Ovary (tissue), 7 donors: ENCODE measurements at regions not wholly inside any gene's neighbourhood (a gene's known extent, or its start where the extent isn't known, plus 50 kb on each side); places are given as distances from the start of the nearest gene placed in this dataset.

Experiments
- DNase-seq, 5 donors: peaks; one replicate each; pipeline ENCODE4 v3.0.0-alpha.2; 2019 to 2020
- H3K27ac ChIP-seq, 2 donors: fragments of 200-600 bp; one replicate each; pipeline versions ENCODE4 v1.5.1 to v1.8.0; 2019 to 2022
- H3K27me3 ChIP-seq: fragments of 200-600 bp; one replicate; pipeline ENCODE4 v1.8.0; 2022
- H3K36me3 ChIP-seq: fragments of 200-600 bp; sonication (generic); one replicate; pipeline ENCODE4 v1.5.1; 2019
- H3K4me1 ChIP-seq: one replicate; pipeline ENCODE4 v1.8.1; 2013; ENCODE audit warnings: mild to moderate bottlenecking, moderate library complexity; ENCODE audit not compliant: insufficient read depth
- H3K4me3 ChIP-seq: fragments of 200-600 bp; sonication (generic); one replicate; pipeline ENCODE4 v1.5.1; 2017
- H3K9me3 ChIP-seq, 2 donors: fragments of 200-600 bp in 1 of 2; sonication (generic) in 1 of 2; one replicate each; pipeline versions ENCODE4 v1.5.1 to v1.8.1; 2013 to 2019; ENCODE audit warnings: mild to moderate bottlenecking in 1 of 2, moderate library complexity in 1 of 2
- EP300 ChIP-seq: sonication (generic); formaldehyde crosslinking; IDR thresholded peaks from one replicate; pipeline ENCODE4 v1.6.1; 2017; ENCODE audit warnings: antibody characterized with exemption
- POLR2A ChIP-seq: fragments of 450-650 bp; IDR thresholded peaks from one replicate; pipeline ENCODE4 v1.6.1; 2017; ENCODE audit warnings: antibody characterized with exemption, mild to moderate bottlenecking, moderate library complexity
- WGBS, 3 donors: extraction: QIAGEN DNeasy Blood & Tissue Kit in 1 of 3; methylation state at CpG; one replicate each; pipeline versions ENCODE4 v1.1.5 to v1.1.7; 2013 to 2017; 5-methylcytosine and 5-hydroxymethylcytosine counted together
- intact Hi-C, 4 donors: fragments of 100-400 bp; cut with DNase I; formaldehyde crosslinking; loops; one replicate each; pipeline versions ENCODE4 v1.11.0 to v1.15.1; 2022 to 2023
- TF ChIP-seq, protein P1 (sequence below), 3 donors: fragments of 450-650 bp in 2 of 3; fragments of 200-600 bp in 1 of 3; IDR thresholded peaks; one replicate each; pipeline versions ENCODE4 v1.5.1 to v1.8.0; 2016 to 2022; ENCODE audit warnings: antibody characterized with exemption in 3 of 3, mild to moderate bottlenecking in 1 of 3
- donor health status: DM: no; HTN: no; CAD: no; lungs with moderate emphysema.
- donor health status: DM: no; HTN: no; CAD: no.
- donor health status: Bipolar disorder and iron deficiency.
- donor health status: DM: no; HTN: no; CAD: no.
- donor health status: DM: yes; HTN: yes; CAD: no.

GRCh38 chr2:184504252-184504651 lies 94.1 kb upstream of the ZNF804A start:
- intact Hi-C loops, result no loop called here

DNA sequence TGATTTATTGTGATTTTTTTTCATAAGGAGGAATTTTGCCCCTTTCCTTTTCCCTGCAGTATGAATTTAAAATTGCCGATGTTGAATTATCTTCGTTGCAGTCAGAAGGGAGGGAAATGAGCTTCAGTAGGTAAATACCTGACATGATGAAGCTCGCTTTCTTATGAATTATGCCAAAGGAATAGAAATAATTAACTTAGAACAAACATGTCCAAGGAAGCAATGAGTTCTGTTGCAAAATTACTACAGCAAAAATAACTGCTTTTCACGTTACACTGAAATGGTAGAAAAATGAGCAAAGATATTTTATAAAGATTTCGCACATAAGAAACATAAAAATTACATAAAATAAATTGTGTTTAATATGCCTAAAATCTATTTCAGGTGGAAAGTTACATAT lies 91.1 kb upstream of the ZNF804A start:
- intact Hi-C loops, result no loop called here
- H3K27me3 ChIP-seq, result no peaks in the 10 kb centered on the region
- no peak overlapping the region for H3K4me3 ChIP-seq
- H3K4me1 ChIP-seq, result no peaks in the 10 kb centered on the region
- no peak for DNase-seq
- H3K9me3 ChIP-seq, result no peaks in the 10 kb centered on the region
- WGBS, 3 donors, result 84 to 91% (median 86%) methylated on average over 5 of the region's 5 CpGs
- no peak overlapping the region for H3K27ac ChIP-seq
- no peaks in the 10 kb centered on the region for H3K36me3 ChIP-seq
- no peak for TF ChIP-seq POLR2A
- TF ChIP-seq, protein P1, sequence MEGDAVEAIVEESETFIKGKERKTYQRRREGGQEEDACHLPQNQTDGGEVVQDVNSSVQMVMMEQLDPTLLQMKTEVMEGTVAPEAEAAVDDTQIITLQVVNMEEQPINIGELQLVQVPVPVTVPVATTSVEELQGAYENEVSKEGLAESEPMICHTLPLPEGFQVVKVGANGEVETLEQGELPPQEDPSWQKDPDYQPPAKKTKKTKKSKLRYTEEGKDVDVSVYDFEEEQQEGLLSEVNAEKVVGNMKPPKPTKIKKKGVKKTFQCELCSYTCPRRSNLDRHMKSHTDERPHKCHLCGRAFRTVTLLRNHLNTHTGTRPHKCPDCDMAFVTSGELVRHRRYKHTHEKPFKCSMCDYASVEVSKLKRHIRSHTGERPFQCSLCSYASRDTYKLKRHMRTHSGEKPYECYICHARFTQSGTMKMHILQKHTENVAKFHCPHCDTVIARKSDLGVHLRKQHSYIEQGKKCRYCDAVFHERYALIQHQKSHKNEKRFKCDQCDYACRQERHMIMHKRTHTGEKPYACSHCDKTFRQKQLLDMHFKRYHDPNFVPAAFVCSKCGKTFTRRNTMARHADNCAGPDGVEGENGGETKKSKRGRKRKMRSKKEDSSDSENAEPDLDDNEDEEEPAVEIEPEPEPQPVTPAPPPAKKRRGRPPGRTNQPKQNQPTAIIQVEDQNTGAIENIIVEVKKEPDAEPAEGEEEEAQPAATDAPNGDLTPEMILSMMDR (IDR thresholded peaks at IDR 0.05), result no peak
- no peak for TF ChIP-seq EP300

More at GRCh38 chr2:184504252-184504651, 94.1 kb upstream of the ZNF804A start:
- H3K27me3 ChIP-seq, result no peaks in the 10 kb centered on the region
- H3K9me3 ChIP-seq, result no peaks in the 10 kb centered on the region
- H3K4me3 ChIP-seq, result no peak overlapping the region
- no peak for DNase-seq
- H3K36me3 ChIP-seq, result no peaks in the 10 kb centered on the region
- no peak overlapping the region for H3K27ac ChIP-seq
- TF ChIP-seq EP300, result no peak
- TF ChIP-seq POLR2A, result no peak
- TF ChIP-seq, protein P1 (IDR thresholded peaks at IDR 0.05), result no peak
- H3K4me1 ChIP-seq, result no peaks in the 10 kb centered on the region

- 79 to 86% (median 82%) methylated on average over 1 of the region's 1 CpG for WGBS, 3 donors
- no peak overlapping the region for H3K4me3 ChIP-seq
- H3K4me1 ChIP-seq, result no peaks in the 10 kb centered on the region
- no peak overlapping the region for H3K27ac ChIP-seq
- H3K27me3 ChIP-seq, result no peaks in the 10 kb centered on the region
- TF ChIP-seq POLR2A (no peak), EP300 (no peak)
- TF ChIP-seq, protein P1 (IDR thresholded peaks at IDR 0.05), result no peak
- intact Hi-C loops, result no loop called here
- no peaks in the 10 kb centered on the region for H3K36me3 ChIP-seq
- DNase-seq, result no peak
- no peaks in the 10 kb centered on the region for H3K9me3 ChIP-seq
These were observed 80.9 kb upstream of the ZNF804A start for GRCh38 chr2:184517402-184517801.

GRCh38 chr2:184520441-184520840 lies 77.9 kb upstream of the ZNF804A start:
- Histone ChIP-seq H3K27me3 (no peaks in the 10 kb centered on the region), H3K4me1 (no peaks in the 10 kb centered on the region), H3K4me3 (no peak overlapping the region), H3K36me3 (no peaks in the 10 kb centered on the region), H3K9me3 (no peaks in the 10 kb centered on the region), H3K27ac (no peak overlapping the region)
- WGBS, 3 donors, result 61 to 71% (median 63%) methylated on average over 1 of the region's 1 CpG
- intact Hi-C loops, result no loop called here
- TF ChIP-seq POLR2A (no peak), EP300 (no peak)
- TF ChIP-seq, protein P1 (IDR thresholded peaks at IDR 0.05), result no peak
- DNase-seq, result no peak

DNA sequence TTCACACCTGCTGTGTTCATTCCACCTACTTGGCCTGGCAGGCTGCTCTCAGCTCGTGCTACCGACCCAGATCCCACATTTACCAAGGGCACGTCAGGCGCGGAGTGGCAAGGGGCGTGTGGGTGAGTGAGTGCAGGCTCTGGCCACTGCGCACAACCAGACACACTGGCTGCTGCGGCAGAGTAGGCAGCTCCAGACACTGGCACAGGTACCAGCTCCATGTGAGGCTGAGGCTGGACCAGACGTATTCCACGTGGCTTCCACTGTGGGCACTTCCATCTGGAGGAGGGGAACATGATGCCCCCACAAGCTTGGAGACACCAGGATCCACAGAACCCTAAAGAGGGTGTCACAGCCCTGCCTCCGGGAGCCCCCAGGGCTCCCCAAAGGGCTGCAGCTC lies 74.6 kb upstream of the ZNF804A start:
- Histone ChIP-seq H3K36me3 (no peaks in the 10 kb centered on the region), H3K4me3 (no peak overlapping the region), H3K9me3 (no peaks in the 10 kb centered on the region), H3K4me1 (no peaks in the 10 kb centered on the region), H3K27me3 (no peaks in the 10 kb centered on the region), H3K27ac (no peak overlapping the region)
- 89 to 92% (median 92%) methylated on average over 11 of the region's 11 CpGs for WGBS, 3 donors
- TF ChIP-seq, protein P1 (IDR thresholded peaks at IDR 0.05), result no peak
- TF ChIP-seq EP300 (no peak), POLR2A (no peak)
- no peak for DNase-seq
- intact Hi-C loops, result no loop called here
